T1000 (cell line): ENCODE measurements at regions not wholly inside any gene's neighbourhood (a gene's known extent, or its start where the extent isn't known, plus 50 kb on each side); places are given as distances from the start of the nearest gene placed in this dataset.

Experiments
- DNase-seq: peaks from one replicate; lab custom pipeline; 2025; ENCODE audit warnings: mixed read lengths; lab: John Stamatoyannopoulos, UW

- DNase-seq = no peak
Measured at GRCh38 chr3:86303935-86304334, 687.0 kb downstream of the VGLL3 start.

GRCh38 chr3:86282106-86282787 is 708.7 kb downstream of the VGLL3 start:
- DNase-seq = no peak

GRCh38 chr3:86269364-86270155 is 721.4 kb downstream of the VGLL3 start:
- no peak for DNase-seq

- no peak for DNase-seq
Measured at GRCh38 chr3:86257955-86258641, 732.9 kb downstream of the VGLL3 start.

- no peak for DNase-seq
Measured at GRCh38 chr3:86254480-86254879, 736.5 kb downstream of the VGLL3 start.

GRCh38 chr3:86251781-86252180 is 739.2 kb downstream of the VGLL3 start:
- DNase-seq = no peak

- DNase-seq = no peak
Measured at GRCh38 chr3:86249833-86250232, 741.1 kb downstream of the VGLL3 start.

- no peak for DNase-seq
Measured at GRCh38 chr3:86245360-86245759, 745.6 kb downstream of the VGLL3 start.

- no peak for DNase-seq
Measured at GRCh38 chr3:86244905-86245304, 746.0 kb downstream of the VGLL3 start.

- no peak for DNase-seq
Measured at GRCh38 chr3:86239946-86240345, 751.0 kb downstream of the VGLL3 start.

- DNase-seq = no peak
Measured at GRCh38 chr3:86234506-86235254, 756.3 kb downstream of the VGLL3 start.

- no peak for DNase-seq
Measured at GRCh38 chr3:86230762-86231161, 760.2 kb downstream of the VGLL3 start.

GRCh38 chr3:86229775-86230094 is 761.2 kb downstream of the VGLL3 start:
- no peak for DNase-seq

- DNase-seq = no peak
Measured at GRCh38 chr3:86229086-86229774, 761.7 kb downstream of the VGLL3 start.

- DNase-seq = no peak
Measured at GRCh38 chr3:86228101-86228500, 762.8 kb downstream of the VGLL3 start.

- DNase-seq = no peak
Measured at GRCh38 chr3:86225461-86225860, 765.5 kb downstream of the VGLL3 start.

- DNase-seq = no peak
Measured at GRCh38 chr3:86221601-86222000, 769.3 kb downstream of the VGLL3 start.

GRCh38 chr3:86208772-86209171 is 782.2 kb downstream of the VGLL3 start:
- no peak for DNase-seq

GRCh38 chr3:86182606-86183005 is 808.3 kb downstream of the VGLL3 start:
- no peak for DNase-seq

- no peak for DNase-seq
Measured at GRCh38 chr3:86180696-86181095, 810.3 kb downstream of the VGLL3 start.

GRCh38 chr3:86178095-86178494 is 812.9 kb downstream of the VGLL3 start:
- no peak for DNase-seq

GRCh38 chr3:86176445-86176784 is 814.5 kb downstream of the VGLL3 start:
- DNase-seq = no peak
